Bronchial epithelial cell (primary cell): ENCODE measurements at regions not wholly inside any gene's neighbourhood (a gene's known extent, or its start where the extent isn't known, plus 50 kb on each side); places are given as distances from the start of the nearest gene placed in this dataset.
A peak's percentile ranks its signal among the peaks of the same experiment; 100 is the strongest.

Experiments used
- DNase-seq: peaks from one replicate; pipeline ENCODE4 v3.0.0-alpha.2; 2010; ENCODE audit warnings: low read depth
- FAIRE-seq: peaks from 2 replicates; lab custom pipeline; 2011; peaks lifted over from hg19 to GRCh38; lab: Jason Lieb, UNC
- H3K27me3 ChIP-seq: 2 replicates; pipeline ENCODE4 v1.5.1; 2011; ENCODE audit warnings: low read length; ENCODE audit not compliant: control insufficient read depth, insufficient read depth
- H3K36me3 ChIP-seq: 2 replicates; pipeline ENCODE4 v1.5.1; 2011; ENCODE audit warnings: low read length; ENCODE audit not compliant: control insufficient read depth, insufficient read depth
- H3K4me3 ChIP-seq: 2 replicates; pipeline ENCODE4 v1.5.1; 2011; ENCODE audit warnings: mild to moderate bottlenecking, low read depth, low read length, control low read depth
- CTCF ChIP-seq: IDR thresholded peaks from 2 replicates; pipeline ENCODE4 v1.5.1; 2011; ENCODE audit warnings: mild to moderate bottlenecking, moderate library complexity, low read length, control low read depth, inconsistent platforms; ENCODE audit not compliant: insufficient read depth, severe bottlenecking

GRCh38 chr2:181770150-181770549, 89.8 kb upstream of the NEUROD1 start:
- TF ChIP-seq CTCF = no peak
- H3K4me3 ChIP-seq = no peak overlapping the region
- H3K27me3 ChIP-seq = no peaks in the 10 kb centered on the region
- peak; percentile 92 for DNase-seq
- H3K36me3 ChIP-seq = no peaks in the 10 kb centered on the region
- FAIRE-seq = no peak

GRCh38 chr2:181771356-181771755, 91.0 kb upstream of the NEUROD1 start:
- FAIRE-seq (no peak), DNase-seq (no peak)
- Histone ChIP-seq H3K36me3 (no peaks in the 10 kb centered on the region), H3K27me3 (no peaks in the 10 kb centered on the region), H3K4me3 (no peak overlapping the region)
- TF ChIP-seq CTCF = no peak

GRCh38 chr2:181772334-181772733, 92.0 kb upstream of the NEUROD1 start:
- DNase-seq (no peak), FAIRE-seq (no peak)
- TF ChIP-seq CTCF = no peak

GRCh38 chr2:181772777-181773176, 92.5 kb upstream of the NEUROD1 start:
- Histone ChIP-seq H3K4me3 (no peak overlapping the region), H3K27me3 (no peaks in the 10 kb centered on the region), H3K36me3 (no peaks in the 10 kb centered on the region)
- DNase-seq (no peak), FAIRE-seq (no peak)
- no peak for TF ChIP-seq CTCF

More at GRCh38 chr2:181772334-181772733, 92.0 kb upstream of the NEUROD1 start:
- no peaks in the 10 kb centered on the region for H3K27me3 ChIP-seq
- no peak overlapping the region for H3K4me3 ChIP-seq
- no peaks in the 10 kb centered on the region for H3K36me3 ChIP-seq

- Histone ChIP-seq H3K27me3 (no peaks in the 10 kb centered on the region), H3K36me3 (no peaks in the 10 kb centered on the region), H3K4me3 (no peak overlapping the region)
- TF ChIP-seq CTCF = no peak
- no peak for FAIRE-seq
- peak; percentile 71 for DNase-seq
Observed at GRCh38 chr2:181774685-181775084, 94.4 kb upstream of the NEUROD1 start.

GRCh38 chr2:181776336-181776735, 96.0 kb upstream of the NEUROD1 start:
- Histone ChIP-seq H3K4me3 (no peak overlapping the region), H3K36me3 (no peaks in the 10 kb centered on the region), H3K27me3 (no peaks in the 10 kb centered on the region)
- FAIRE-seq = no peak
- no peak for TF ChIP-seq CTCF
- DNase-seq = no peak
